SU-DHL-6 (cell line): ENCODE measurements at regions not wholly inside any gene's neighbourhood (a gene's known extent, or its start where the extent isn't known, plus 50 kb on each side); places are given as distances from the start of the nearest gene placed in this dataset.
"Not testable (repeated sequence)": the region's sequence is repeated elsewhere in the genome, so short reads cannot be mapped to it uniquely, and the experiment has no call there.

Experiments
- H2AFZ ChIP-seq: fragments of 200-600 bp; sonication (generic); 2 replicates; pipeline ENCODE4 v1.6.1; 2014; ENCODE audit warnings: low read depth, mild to moderate bottlenecking, moderate library complexity, mixed read lengths, antibody characterized with exemption, low read length; ENCODE audit not compliant: severe bottlenecking
- H3F3A ChIP-seq: fragments of 200-600 bp; shearing (Covaris generic); 2 replicates; pipeline ENCODE4 v1.6.0; 2016; ENCODE audit warnings: antibody characterized with exemption, mild to moderate bottlenecking; ENCODE audit not compliant: insufficient read depth
- H3K27ac ChIP-seq: fragments of 200-600 bp; sonication (generic); 2 replicates; pipeline ENCODE4 v1.5.1; 2016; ENCODE audit warnings: low read depth, mild to moderate bottlenecking, low read length, moderate library complexity, mixed read lengths
- H3K27me3 ChIP-seq: fragments of 200-600 bp; sonication (generic), shearing (Covaris generic); 2 replicates; pipeline ENCODE4 v1.6.0; 2014; ENCODE audit warnings: mild to moderate bottlenecking, low read length
- H3K36me3 ChIP-seq: fragments of 200-600 bp; sonication (generic); 2 replicates; pipeline ENCODE4 v1.6.1; 2014; ENCODE audit warnings: mild to moderate bottlenecking, low read length, mixed read lengths
- H3K4me2 ChIP-seq: fragments of 300-600, 200-600 bp; shearing (Covaris generic), sonication (generic); 2 replicates; pipeline ENCODE4 v1.6.0; 2014; ENCODE audit warnings: low read length, low read depth, mild to moderate bottlenecking; ENCODE audit not compliant: poor library complexity, severe bottlenecking
- H3K4me3 ChIP-seq: fragments of 200-600 bp; sonication (generic); 2 replicates; pipeline ENCODE4 v1.5.1; 2014; ENCODE audit warnings: antibody characterized with exemption, low read length, mild to moderate bottlenecking, mixed read lengths; ENCODE audit not compliant: insufficient read depth, poor library complexity, severe bottlenecking
- H3K79me2 ChIP-seq: fragments of 200-600 bp; sonication (generic); 2 replicates; pipeline ENCODE4 v1.6.1; 2014; ENCODE audit warnings: mild to moderate bottlenecking, low read length, moderate library complexity; ENCODE audit not compliant: insufficient read depth
- H3K9ac ChIP-seq: fragments of 200-600 bp; sonication (generic); 2 replicates; pipeline ENCODE4 v1.7.0; 2014; ENCODE audit warnings: mild to moderate bottlenecking, low read length
- H3K9me2 ChIP-seq: fragments of 200-600 bp; sonication (generic); replicated peaks from 2 replicates; pipeline ENCODE4 v1.6.1; 2014; ENCODE audit warnings: low read length; ENCODE audit not compliant: insufficient read depth
- H3K9me3 ChIP-seq: fragments of 200-600 bp; sonication (generic); 2 replicates; pipeline ENCODE4 v1.6.1; 2014; ENCODE audit warnings: low read length, mixed read lengths; ENCODE audit not compliant: insufficient read depth
- H4K20me1 ChIP-seq: fragments of 200-600 bp; sonication (generic); 2 replicates; pipeline ENCODE4 v1.6.1; 2014; ENCODE audit warnings: low read depth, mild to moderate bottlenecking, antibody characterized with exemption, low read length, moderate library complexity, mixed read lengths
- EZH2phosphoT487 ChIP-seq: fragments of 200-600 bp; sonication (generic), shearing (Covaris generic); conservative IDR thresholded peaks from 2 replicates; pipeline ENCODE4 v1.6.1; 2018; ENCODE audit warnings: mild to moderate bottlenecking, antibody characterized with exemption, low read length, moderate library complexity, mixed read lengths
- TF ChIP-seq, protein P1 (sequence below): fragments of 200-600 bp; sonication (generic); IDR thresholded peaks from one replicate; pipeline ENCODE4 v1.5.1; 2017; ENCODE audit warnings: antibody characterized with exemption, mild to moderate bottlenecking, low read length, moderate library complexity; ENCODE audit not compliant: insufficient read depth, poor library complexity, severe bottlenecking

DNA sequence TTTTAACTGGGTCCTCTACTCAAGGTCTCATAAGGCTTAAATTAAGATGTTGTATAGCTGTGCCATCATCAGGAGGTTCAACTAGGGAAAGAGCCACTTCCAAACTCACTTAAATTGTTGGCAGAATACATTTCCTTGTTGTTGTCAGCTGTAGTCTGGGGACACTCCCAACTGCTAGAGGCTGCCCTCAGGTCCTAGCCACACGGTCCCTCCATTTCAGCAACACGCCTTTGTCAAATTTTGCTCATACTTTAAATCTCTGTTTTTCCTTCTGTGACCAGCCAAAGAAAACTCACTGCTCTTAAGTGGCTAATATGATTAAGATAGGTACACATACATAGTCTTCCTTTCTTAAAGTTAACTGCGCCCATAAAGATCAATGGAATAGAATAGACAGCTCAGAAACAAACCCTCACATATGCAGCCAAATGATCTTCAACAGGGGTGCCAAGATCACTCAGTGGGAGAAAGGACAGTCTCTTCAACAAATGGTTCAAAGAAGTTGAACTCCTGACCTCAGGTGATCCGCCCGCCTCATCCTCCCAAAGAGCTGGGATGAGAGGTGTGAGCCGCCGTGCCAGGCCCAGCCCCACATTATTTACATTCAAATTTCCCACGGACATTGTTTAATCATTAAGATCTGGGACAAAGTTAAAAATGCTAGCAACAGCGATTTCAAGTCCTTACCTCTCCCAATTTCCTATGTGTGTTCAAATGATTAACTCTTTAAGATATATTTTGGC, 76.4 kb upstream of the ELOVL5 start:
- Histone ChIP-seq H3K27me3 (no peaks in the 10 kb centered on the region), H3K9me3 (no peaks in the 10 kb centered on the region), H3K4me2 (no peak overlapping the region), H3K27ac (no peak overlapping the region), H4K20me1 (no peaks in the 10 kb centered on the region), H3K4me3 (no peak overlapping the region), H3K36me3 (no peaks in the 10 kb centered on the region), H3K9ac (no peak overlapping the region), H3F3A (no peaks in the 10 kb centered on the region), H3K79me2 (no peaks in the 10 kb centered on the region), H2AFZ (no peak overlapping the region), H3K9me2 (no peaks in the 10 kb centered on the region)
- TF ChIP-seq, protein P1, sequence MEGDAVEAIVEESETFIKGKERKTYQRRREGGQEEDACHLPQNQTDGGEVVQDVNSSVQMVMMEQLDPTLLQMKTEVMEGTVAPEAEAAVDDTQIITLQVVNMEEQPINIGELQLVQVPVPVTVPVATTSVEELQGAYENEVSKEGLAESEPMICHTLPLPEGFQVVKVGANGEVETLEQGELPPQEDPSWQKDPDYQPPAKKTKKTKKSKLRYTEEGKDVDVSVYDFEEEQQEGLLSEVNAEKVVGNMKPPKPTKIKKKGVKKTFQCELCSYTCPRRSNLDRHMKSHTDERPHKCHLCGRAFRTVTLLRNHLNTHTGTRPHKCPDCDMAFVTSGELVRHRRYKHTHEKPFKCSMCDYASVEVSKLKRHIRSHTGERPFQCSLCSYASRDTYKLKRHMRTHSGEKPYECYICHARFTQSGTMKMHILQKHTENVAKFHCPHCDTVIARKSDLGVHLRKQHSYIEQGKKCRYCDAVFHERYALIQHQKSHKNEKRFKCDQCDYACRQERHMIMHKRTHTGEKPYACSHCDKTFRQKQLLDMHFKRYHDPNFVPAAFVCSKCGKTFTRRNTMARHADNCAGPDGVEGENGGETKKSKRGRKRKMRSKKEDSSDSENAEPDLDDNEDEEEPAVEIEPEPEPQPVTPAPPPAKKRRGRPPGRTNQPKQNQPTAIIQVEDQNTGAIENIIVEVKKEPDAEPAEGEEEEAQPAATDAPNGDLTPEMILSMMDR: no peak
- TF ChIP-seq EZH2phosphoT487: no peak

DNA sequence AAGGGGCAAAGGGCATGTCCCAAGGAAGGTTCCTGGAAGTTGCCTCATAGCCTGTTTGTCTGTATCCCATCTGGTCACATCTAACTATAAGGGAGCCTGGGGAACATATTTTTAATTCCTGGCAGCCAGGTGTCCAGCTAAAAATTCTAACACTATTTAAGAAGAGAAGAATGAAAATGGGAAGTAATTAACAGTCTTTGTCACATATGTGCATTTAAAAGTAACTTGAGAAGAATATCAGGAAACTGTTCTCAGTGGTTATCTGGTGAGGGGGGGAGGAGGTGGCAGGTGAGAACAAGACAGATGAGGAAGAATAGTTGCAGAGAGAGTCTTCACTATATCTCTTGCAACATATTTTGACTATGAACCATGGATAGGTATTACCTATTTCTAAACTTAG, 75.5 kb upstream of the ELOVL5 start:
- H3K9me3 ChIP-seq: no peaks in the 10 kb centered on the region
- no peak overlapping the region for H3K9ac ChIP-seq
- no peaks in the 10 kb centered on the region for H3K79me2 ChIP-seq
- no peak for TF ChIP-seq EZH2phosphoT487
- TF ChIP-seq, protein P1: no peak
- no peaks in the 10 kb centered on the region for H3K36me3 ChIP-seq
- no peaks in the 10 kb centered on the region for H3K27me3 ChIP-seq
- H2AFZ ChIP-seq: no peak overlapping the region
- H4K20me1 ChIP-seq: no peaks in the 10 kb centered on the region
- no peak overlapping the region for H3K27ac ChIP-seq
- no peaks in the 10 kb centered on the region for H3F3A ChIP-seq
- H3K4me2 ChIP-seq: no peak overlapping the region
- no peak overlapping the region for H3K4me3 ChIP-seq
- no peaks in the 10 kb centered on the region for H3K9me2 ChIP-seq

DNA sequence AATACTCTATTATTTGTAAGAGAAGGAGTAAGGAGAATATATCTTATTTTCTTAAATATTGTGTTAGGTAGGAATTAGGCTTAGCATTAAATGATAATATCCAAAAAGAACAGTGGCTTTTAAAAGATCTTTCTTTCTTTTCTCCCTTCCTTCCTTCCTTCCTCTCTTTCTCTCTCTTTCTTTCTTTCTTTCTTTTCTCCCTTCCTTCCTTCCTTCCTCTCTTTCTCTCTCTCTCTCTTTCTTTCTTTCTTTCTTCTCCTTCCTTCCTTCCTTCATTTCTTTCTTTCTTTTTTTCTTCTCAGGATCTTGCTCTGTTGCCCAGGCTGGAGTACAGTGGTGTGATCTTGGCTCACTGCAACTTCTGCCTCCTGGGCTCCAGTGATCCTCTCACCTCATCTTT, 74.8 kb upstream of the ELOVL5 start:
- not testable (repeated sequence) for H3K79me2 ChIP-seq, H3K4me3 ChIP-seq, H3K4me2 ChIP-seq, H2AFZ ChIP-seq, H3K9ac ChIP-seq, H4K20me1 ChIP-seq, H3K36me3 ChIP-seq, H3F3A ChIP-seq, H3K9me3 ChIP-seq, H3K27ac ChIP-seq, H3K27me3 ChIP-seq, H3K9me2 ChIP-seq

DNA sequence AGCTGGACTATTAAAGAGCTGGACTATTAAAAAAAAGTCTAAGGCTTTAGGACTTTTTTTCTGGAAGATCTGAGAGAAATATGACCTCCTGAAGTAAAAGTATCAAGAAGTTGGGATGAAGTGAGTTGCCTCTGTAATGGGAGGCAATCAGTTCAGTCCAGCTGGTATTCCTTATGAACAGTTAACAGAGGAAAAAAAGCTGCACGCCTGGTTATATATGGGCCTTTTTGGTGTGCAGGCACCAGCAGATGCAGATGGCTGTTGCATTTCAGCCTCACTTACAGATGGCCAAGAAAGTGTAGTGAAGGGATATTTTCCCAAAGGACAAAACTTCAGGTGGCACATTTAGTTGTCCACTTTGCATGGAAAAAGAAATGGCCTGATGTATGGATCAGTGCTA, 70.3 kb upstream of the ELOVL5 start:
- H3K27ac ChIP-seq: no peak overlapping the region
- H3K36me3 ChIP-seq: no peaks in the 10 kb centered on the region

More for the DNA sequence above, 70.3 kb upstream of the ELOVL5 start:
- no peak overlapping the region for H2AFZ ChIP-seq
- H3K9me3 ChIP-seq: no peaks in the 10 kb centered on the region
- no peak overlapping the region for H3K4me2 ChIP-seq
- no peak overlapping the region for H3K4me3 ChIP-seq
- TF ChIP-seq, protein P1: no peak
- no peak for TF ChIP-seq EZH2phosphoT487
- no peaks in the 10 kb centered on the region for H3K9me2 ChIP-seq
- H4K20me1 ChIP-seq: no peaks in the 10 kb centered on the region
- H3K27me3 ChIP-seq: no peaks in the 10 kb centered on the region
- no peaks in the 10 kb centered on the region for H3F3A ChIP-seq
- H3K79me2 ChIP-seq: no peaks in the 10 kb centered on the region
- no peak overlapping the region for H3K9ac ChIP-seq
